GM12878 (cell line): ENCODE measurements at regions not wholly inside any gene's neighbourhood (a gene's known extent, or its start where the extent isn't known, plus 50 kb on each side); places are given as distances from the start of the nearest gene placed in this dataset.
"Not testable (repeated sequence)": the region's sequence is repeated elsewhere in the genome, so short reads cannot be mapped to it uniquely, and the experiment has no call there.

Experiments
- ATAC-seq: fragments of 200-7000 bp; cut with Tn5 transposase; 3 replicates; pipeline ENCODE4 v1.9.1; 2020; ENCODE audit warnings: mild to moderate bottlenecking, moderate library complexity
- BruUV-seq: library from RNA; stranded (reverse); fragments of 400-500 nt; replicated peaks from 2 replicates; lab custom pipeline; 2021; lab: Mats Ljungman, UMichigan
- CTCF ChIA-PET: fragments of 300-600 bp; sonication (Branson Sonifier 250); formaldehyde crosslinking; extraction: SDS; loops from one replicate; lab custom pipeline; 2021; ENCODE audit warnings: inconsistent platforms; lab: Yijun Ruan, JAX
- POLR2A ChIA-PET: fragments of 350-600 bp; formaldehyde crosslinking; extraction: SDS; loops from one replicate; lab custom pipeline; 2021; ENCODE audit warnings: inconsistent platforms; lab: Charles Lee
- RAD21 ChIA-PET: fragments of 300-600 bp; sonication (Branson Sonifier 250); formaldehyde crosslinking; loops from one replicate; lab custom pipeline; 2023; ENCODE audit warnings: antibody characterized with exemption; ENCODE audit not compliant: unreplicated experiment; lab: Charles Lee
- SMC1A ChIA-PET: fragments of 300-600 bp; sonication (Branson Sonifier 250); formaldehyde crosslinking; loops from one replicate; lab custom pipeline; 2023; ENCODE audit not compliant: unreplicated experiment, uncharacterized antibody; lab: Charles Lee
- DNase-seq: peaks from one replicate; pipeline ENCODE4 v3.0.0-alpha.2; 2011; ENCODE audit warnings: low read depth, low spot score
- FAIRE-seq: peaks from 3 replicates; lab custom pipeline; 2011; peaks lifted over from hg19 to GRCh38; lab: Jason Lieb, UNC
- H2AFZ ChIP-seq: 2 replicates; pipeline ENCODE4 v1.6.0; 2011; ENCODE audit warnings: low read depth, low read length, control low read depth; ENCODE audit not compliant: control insufficient read depth
- H3K27ac ChIP-seq: 2 replicates; pipeline ENCODE4 v1.5.1; 2011; ENCODE audit warnings: control low read depth; ENCODE audit not compliant: control insufficient read depth, insufficient read depth
- H3K27me3 ChIP-seq, 2 experiments: replicated peaks in 1 of 2; 2 replicates each; pipeline versions ENCODE4 v1.6.0 to v1.6.1; 2011; ENCODE audit warnings: low read length in 1 of 2; ENCODE audit not compliant: control insufficient read depth in 2 of 2, insufficient read depth in 2 of 2
- H3K36me3 ChIP-seq, 2 experiments: 2 replicates each; pipeline ENCODE4 v1.5.1; 2011; ENCODE audit warnings: low read length in 1 of 2; ENCODE audit not compliant: control insufficient read depth in 2 of 2, insufficient read depth in 2 of 2
- H3K4me1 ChIP-seq: 2 replicates; pipeline ENCODE4 v1.6.1; 2011; ENCODE audit warnings: mild to moderate bottlenecking, low read length, moderate library complexity, mixed read lengths; ENCODE audit not compliant: control insufficient read depth, insufficient read depth
- H3K4me2 ChIP-seq: 2 replicates; pipeline ENCODE4 v1.6.0; 2011; ENCODE audit warnings: control low read depth; ENCODE audit not compliant: control insufficient read depth, insufficient read depth
- H3K4me3 ChIP-seq: fragments of 200-600 bp; sonication (generic); 2 replicates; pipeline ENCODE4 v1.5.1; 2016
- H3K79me2 ChIP-seq: 2 replicates; pipeline ENCODE4 v1.6.0; 2011; ENCODE audit warnings: low read length; ENCODE audit not compliant: control insufficient read depth, insufficient read depth
- H3K9ac ChIP-seq: 2 replicates; pipeline ENCODE4 v1.8.0; 2011; ENCODE audit warnings: low read length, control low read depth, mixed read lengths; ENCODE audit not compliant: control insufficient read depth, insufficient read depth
- H3K9me3 ChIP-seq: replicated peaks from 3 replicates; pipeline ENCODE4 v1.5.1; 2011; ENCODE audit warnings: mild to moderate bottlenecking, low read length; ENCODE audit not compliant: control insufficient read depth, insufficient read depth
- H4K20me1 ChIP-seq: 2 replicates; pipeline ENCODE4 v1.6.0; 2011; ENCODE audit not compliant: control insufficient read depth, insufficient read depth
- IKZF2 ChIP-seq, 2 experiments: fragments of 450-650 bp; IDR thresholded peaks; 2 replicates each; pipeline ENCODE4 v1.6.1; 2017; ENCODE audit warnings: mild to moderate bottlenecking in 2 of 2, moderate library complexity in 2 of 2
- MYB ChIP-seq: fragments of 150-350 bp; IDR thresholded peaks from 2 replicates; pipeline ENCODE4 v1.6.1; 2014; ENCODE audit warnings: mild to moderate bottlenecking, low read depth, low read length, borderline replicate concordance
- SMAD1 ChIP-seq: fragments of 450-650 bp; IDR thresholded peaks from 2 replicates; pipeline ENCODE4 v1.6.1; 2018; ENCODE audit warnings: mild to moderate bottlenecking, low read depth; ENCODE audit not compliant: partially characterized antibody
- SPI1 ChIP-seq: IDR thresholded peaks from 2 replicates; pipeline ENCODE4 v1.6.1; 2011; ENCODE audit warnings: low read depth, mild to moderate bottlenecking, low read length, moderate library complexity, borderline replicate concordance; ENCODE audit not compliant: insufficient read depth
- STAT3 ChIP-seq: IDR thresholded peaks from 2 replicates; pipeline ENCODE4 v1.6.1; 2011; ENCODE audit warnings: low read depth, low read length, improper control_type of control experiment
- ZNF217 ChIP-seq: fragments of 450-650 bp; IDR thresholded peaks from 2 replicates; pipeline ENCODE4 v1.6.1; 2017; ENCODE audit warnings: antibody characterized with exemption, mild to moderate bottlenecking
- WGBS: methylation state at CpG from one replicate; pipeline ENCODE4 v1.1.6; 2016; ENCODE audit warnings: low lambda C conversion rate; ENCODE audit not compliant: insufficient replicate concordance, insufficient coverage; ENCODE audit errors: missing lambda C conversion rate; 5-methylcytosine and 5-hydroxymethylcytosine counted together
- in situ Hi-C: fragments of 300-500 bp; cut with MboI; formaldehyde crosslinking; loops from 9 replicates; pipeline ENCODE4 v1.14.3; 2018; ENCODE audit warnings: mixed read lengths
- intact Hi-C: fragments of 100-400 bp; cut with micrococcal nuclease; formaldehyde crosslinking; loops from one replicate; pipeline ENCODE4 v1.14.2; 2022; ENCODE audit not compliant: unreplicated experiment
- TF ChIP-seq, protein P1 (sequence below), 3 experiments: IDR thresholded peaks in 2 of 3; conservative IDR thresholded peaks in 1 of 3; 2 replicates each; pipeline ENCODE4 v1.5.1; 2011; ENCODE audit warnings: low read depth in 3 of 3, low read length in 3 of 3, mild to moderate bottlenecking in 3 of 3, control low read depth in 2 of 3, moderate library complexity in 2 of 3, inconsistent platforms in 1 of 3, mixed read lengths in 1 of 3; ENCODE audit not compliant: control insufficient read depth in 2 of 3, insufficient read depth in 1 of 3; ENCODE audit errors: extremely low read depth in 1 of 3

DNA sequence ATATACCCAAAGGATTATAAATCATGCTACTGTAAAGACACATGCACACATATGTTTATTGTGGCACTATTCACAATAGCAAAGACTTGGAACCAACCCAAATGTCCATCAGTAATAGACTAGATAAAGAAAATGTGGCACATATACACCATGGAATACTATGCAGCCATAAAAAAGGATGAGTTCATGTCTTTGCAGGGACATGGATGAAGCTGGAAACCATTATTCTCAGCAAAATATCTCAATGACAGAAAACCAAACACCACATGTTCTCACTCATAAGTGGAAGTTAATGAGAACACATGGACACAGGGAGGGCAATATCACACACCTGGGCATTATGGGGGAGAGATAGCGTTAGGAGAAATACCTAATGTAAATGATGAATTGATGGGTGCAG, 323.8 kb upstream of the POF1B start:
- H3K4me3 ChIP-seq, H4K20me1 ChIP-seq, BruUV-seq, H3K9ac ChIP-seq, H3K79me2 ChIP-seq, H3K27ac ChIP-seq, H3K36me3 ChIP-seq, POLR2A ChIA-PET, RAD21 ChIA-PET, FAIRE-seq, H3K4me1 ChIP-seq, DNase-seq, H3K27me3 ChIP-seq, ATAC-seq, intact Hi-C loops, H3K9me3 ChIP-seq, CTCF ChIA-PET, H3K4me2 ChIP-seq, in situ Hi-C loops, SMC1A ChIA-PET, H2AFZ ChIP-seq: not testable (repeated sequence)
- WGBS, result 69% methylated on average over 1 of the region's 1 CpG

DNA sequence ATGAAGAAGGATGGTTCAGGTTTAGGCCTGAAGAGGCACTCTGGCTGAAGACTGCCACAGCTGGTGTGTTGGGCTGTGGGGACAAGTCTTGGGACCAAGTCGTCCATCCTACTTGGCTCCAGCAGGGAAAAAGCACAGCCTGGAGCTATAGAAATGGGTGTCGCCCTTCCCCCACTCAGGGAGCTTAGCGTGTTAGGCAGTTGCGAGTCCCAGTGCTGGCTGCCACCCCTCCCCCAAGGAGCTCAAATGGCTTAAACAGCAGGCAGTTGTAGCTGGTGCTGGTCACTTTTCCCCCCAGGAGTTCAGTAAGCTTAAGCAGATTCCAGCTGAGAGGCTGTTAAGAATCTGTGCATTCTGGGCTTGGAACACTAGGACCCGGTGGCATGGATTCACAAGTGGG, 319.5 kb upstream of the POF1B start:
- no peak for DNase-seq
- intact Hi-C loops (no loop called here), in situ Hi-C loops (no loop called here)
- no peak for ATAC-seq
- TF ChIP-seq, protein P1, sequence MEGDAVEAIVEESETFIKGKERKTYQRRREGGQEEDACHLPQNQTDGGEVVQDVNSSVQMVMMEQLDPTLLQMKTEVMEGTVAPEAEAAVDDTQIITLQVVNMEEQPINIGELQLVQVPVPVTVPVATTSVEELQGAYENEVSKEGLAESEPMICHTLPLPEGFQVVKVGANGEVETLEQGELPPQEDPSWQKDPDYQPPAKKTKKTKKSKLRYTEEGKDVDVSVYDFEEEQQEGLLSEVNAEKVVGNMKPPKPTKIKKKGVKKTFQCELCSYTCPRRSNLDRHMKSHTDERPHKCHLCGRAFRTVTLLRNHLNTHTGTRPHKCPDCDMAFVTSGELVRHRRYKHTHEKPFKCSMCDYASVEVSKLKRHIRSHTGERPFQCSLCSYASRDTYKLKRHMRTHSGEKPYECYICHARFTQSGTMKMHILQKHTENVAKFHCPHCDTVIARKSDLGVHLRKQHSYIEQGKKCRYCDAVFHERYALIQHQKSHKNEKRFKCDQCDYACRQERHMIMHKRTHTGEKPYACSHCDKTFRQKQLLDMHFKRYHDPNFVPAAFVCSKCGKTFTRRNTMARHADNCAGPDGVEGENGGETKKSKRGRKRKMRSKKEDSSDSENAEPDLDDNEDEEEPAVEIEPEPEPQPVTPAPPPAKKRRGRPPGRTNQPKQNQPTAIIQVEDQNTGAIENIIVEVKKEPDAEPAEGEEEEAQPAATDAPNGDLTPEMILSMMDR (IDR thresholded peaks at IDR 0.05 in 2 of 3, conservative IDR thresholded peaks at IDR 0.05 in 1 of 3; ENCODE audit: control insufficient read depth in 2 of 3, extremely low read depth in 1 of 3, insufficient read depth in 1 of 3, low read depth in 3 of 3, low read length in 3 of 3), result no peak
- TF ChIP-seq MYB (no peak), SPI1 (no peak), SMAD1 (no peak), STAT3 (no peak), IKZF2 (IDR thresholded peaks at IDR 0.05) (no peak), ZNF217 (no peak)
- Histone ChIP-seq H4K20me1 (no peaks in the 10 kb centered on the region), H3K27me3 (no peaks in the 10 kb centered on the region), H3K79me2 (no peaks in the 10 kb centered on the region), H3K9ac (no peak overlapping the region), H3K4me2 (no peak overlapping the region), H3K9me3 (no peaks in the 10 kb centered on the region), H3K27ac (no peak overlapping the region), H2AFZ (no peak overlapping the region), H3K4me3 (no peak overlapping the region), H3K4me1 (no peaks in the 10 kb centered on the region), H3K36me3 (no peaks in the 10 kb centered on the region)
- 23% methylated on average over 5 of the region's 5 CpGs for WGBS
- CTCF ChIA-PET, result no interaction called here
- no peak for FAIRE-seq
- BruUV-seq, result no TSS peak
- RAD21 ChIA-PET, result no interaction called here
- SMC1A ChIA-PET, result no interaction called here
- POLR2A ChIA-PET, result no interaction called here
